Suprapubic skin (tissue), 3 donors: ENCODE measurements at regions not wholly inside any gene's neighbourhood (a gene's known extent, or its start where the extent isn't known, plus 50 kb on each side); places are given as distances from the start of the nearest gene placed in this dataset.

Source experiments
- POLR2A ChIP-seq, 2 donors: fragments of 450-650 bp; IDR thresholded peaks; one replicate each; pipeline ENCODE4 v1.6.1; 2017; ENCODE audit warnings: antibody characterized with exemption in 2 of 2, mild to moderate bottlenecking in 2 of 2, moderate library complexity in 2 of 2
- TF ChIP-seq, protein P1 (sequence below), 2 donors: fragments of 200-600 bp in 1 of 2; fragments of 450-650 bp in 1 of 2; sonication (generic) in 1 of 2; IDR thresholded peaks; one replicate each; pipeline ENCODE4 v1.5.1; 2016 to 2019; ENCODE audit warnings: antibody characterized with exemption in 2 of 2, mild to moderate bottlenecking in 1 of 2, moderate library complexity in 1 of 2

- TF ChIP-seq, protein P1, sequence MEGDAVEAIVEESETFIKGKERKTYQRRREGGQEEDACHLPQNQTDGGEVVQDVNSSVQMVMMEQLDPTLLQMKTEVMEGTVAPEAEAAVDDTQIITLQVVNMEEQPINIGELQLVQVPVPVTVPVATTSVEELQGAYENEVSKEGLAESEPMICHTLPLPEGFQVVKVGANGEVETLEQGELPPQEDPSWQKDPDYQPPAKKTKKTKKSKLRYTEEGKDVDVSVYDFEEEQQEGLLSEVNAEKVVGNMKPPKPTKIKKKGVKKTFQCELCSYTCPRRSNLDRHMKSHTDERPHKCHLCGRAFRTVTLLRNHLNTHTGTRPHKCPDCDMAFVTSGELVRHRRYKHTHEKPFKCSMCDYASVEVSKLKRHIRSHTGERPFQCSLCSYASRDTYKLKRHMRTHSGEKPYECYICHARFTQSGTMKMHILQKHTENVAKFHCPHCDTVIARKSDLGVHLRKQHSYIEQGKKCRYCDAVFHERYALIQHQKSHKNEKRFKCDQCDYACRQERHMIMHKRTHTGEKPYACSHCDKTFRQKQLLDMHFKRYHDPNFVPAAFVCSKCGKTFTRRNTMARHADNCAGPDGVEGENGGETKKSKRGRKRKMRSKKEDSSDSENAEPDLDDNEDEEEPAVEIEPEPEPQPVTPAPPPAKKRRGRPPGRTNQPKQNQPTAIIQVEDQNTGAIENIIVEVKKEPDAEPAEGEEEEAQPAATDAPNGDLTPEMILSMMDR (IDR thresholded peaks at IDR 0.05): no peak
- TF ChIP-seq POLR2A (IDR thresholded peaks at IDR 0.05): no peak
Measured at GRCh38 chr19:5219551-5220304, 120.9 kb downstream of the PTPRS start.
